ENCODE measurements at regions not wholly inside any gene's neighbourhood (a gene's known extent, or its start where the extent isn't known, plus 50 kb on each side); places are given as distances from the start of the nearest gene placed in this dataset.

GRCh38 chr10:90987383-90987782 is 66.5 kb upstream of the ANKRD1 start:
- TF ChIP-seq POLR2A (IDR thresholded peaks at IDR 0.05) (no peak), POLR2AphosphoS5 (IDR thresholded peaks at IDR 0.05) (no peak), CTCF (IDR thresholded peaks at IDR 0.05) (no peak)

Data from suprapubic skin (tissue), 4 donors.